ENCODE measurements at regions not wholly inside any gene's neighbourhood (a gene's known extent, or its start where the extent isn't known, plus 50 kb on each side); places are given as distances from the start of the nearest gene placed in this dataset.
"Not testable (repeated sequence)": the region's sequence is repeated elsewhere in the genome, so short reads cannot be mapped to it uniquely, and the experiment has no call there.

DNA sequence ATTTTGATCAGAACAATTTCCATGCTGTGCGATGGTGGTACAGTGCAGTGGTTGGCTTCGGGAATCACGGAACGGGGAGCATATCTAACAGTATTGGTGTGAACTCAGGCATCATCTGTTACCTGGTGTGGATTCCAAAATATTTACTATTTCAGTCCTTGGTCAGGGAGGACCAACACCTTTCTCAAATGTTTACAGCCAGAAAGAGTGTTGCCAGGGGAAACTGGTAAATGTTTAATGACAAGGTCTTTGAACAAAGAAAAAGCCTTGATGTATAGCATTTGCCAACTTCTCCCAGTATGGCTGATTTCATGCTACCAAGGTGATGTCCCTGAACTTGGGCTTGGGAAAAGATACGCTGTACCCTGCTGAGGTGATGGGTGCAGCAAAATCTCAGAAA is 145.6 kb upstream of the POC5 start:
- no peaks in the 10 kb centered on the region for H4K20me1 ChIP-seq (ENCODE audit: insufficient read depth, low read depth, low read length)
- no peak overlapping the region for H2AFZ ChIP-seq (ENCODE audit: low read length)
- no peaks in the 10 kb centered on the region for H3K9me2 ChIP-seq (replicated peaks; ENCODE audit: insufficient read depth, low read length)

DNA sequence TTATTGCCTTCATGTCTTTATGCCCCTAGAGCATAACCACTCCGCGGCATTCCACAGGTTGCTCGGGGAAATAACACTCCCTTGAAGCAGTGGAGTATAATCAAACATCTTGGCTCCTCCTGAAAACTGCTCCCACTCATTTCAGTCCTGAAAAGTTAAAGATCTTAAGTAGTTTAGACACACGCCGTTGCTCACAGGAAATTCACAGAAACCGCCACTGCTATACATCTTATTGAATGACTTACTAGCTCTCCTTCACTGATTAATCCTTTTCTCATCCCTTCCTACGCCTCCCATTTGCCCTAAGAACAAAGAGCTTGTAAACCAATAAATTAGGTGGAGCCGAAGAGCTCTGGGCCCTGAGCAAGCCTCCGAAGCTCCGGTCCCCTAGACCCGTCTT is 142.4 kb upstream of the POC5 start:
- DNase-seq; H3K9me2 ChIP-seq (replicated peaks; ENCODE audit: insufficient read depth, low read length); H3K4me1 ChIP-seq (ENCODE audit: low read length); H4K20me1 ChIP-seq (ENCODE audit: insufficient read depth, low read depth, low read length); H3K27ac ChIP-seq (ENCODE audit: low read length); H3K4me3 ChIP-seq (ENCODE audit: low read length); H3K79me2 ChIP-seq (ENCODE audit: low read length); H3K4me2 ChIP-seq (ENCODE audit: low read depth, low read length, poor library complexity, severe bottlenecking); H3K9me3 ChIP-seq (ENCODE audit: low read length); H3K27me3 ChIP-seq (ENCODE audit: low read length); H3K36me3 ChIP-seq (ENCODE audit: insufficient read depth, low read length); H3K9ac ChIP-seq (ENCODE audit: low read length); H2AFZ ChIP-seq (ENCODE audit: low read length): not testable (repeated sequence)

More for the DNA sequence above, 145.6 kb upstream of the POC5 start:
- Histone ChIP-seq H3K27ac (ENCODE audit: low read length) (no peak overlapping the region), H3K27me3 (ENCODE audit: low read length) (no peaks in the 10 kb centered on the region), H3K9ac (ENCODE audit: low read length) (no peak overlapping the region), H3K4me2 (ENCODE audit: low read depth, low read length, poor library complexity, severe bottlenecking) (no peak overlapping the region), H3K9me3 (ENCODE audit: low read length) (no peaks in the 10 kb centered on the region), H3K36me3 (ENCODE audit: insufficient read depth, low read length) (no peaks in the 10 kb centered on the region), H3K4me1 (ENCODE audit: low read length) (no peaks in the 10 kb centered on the region), H3K79me2 (ENCODE audit: low read length) (no peaks in the 10 kb centered on the region), H3K4me3 (ENCODE audit: low read length) (no peak overlapping the region)
- no peak for DNase-seq

- Histone ChIP-seq H3K27me3 (ENCODE audit: low read length) (no peaks in the 10 kb centered on the region), H3K9me3 (ENCODE audit: low read length) (no peaks in the 10 kb centered on the region), H4K20me1 (ENCODE audit: insufficient read depth, low read depth, low read length) (no peaks in the 10 kb centered on the region), H3K79me2 (ENCODE audit: low read length) (no peaks in the 10 kb centered on the region), H3K4me1 (ENCODE audit: low read length) (no peaks in the 10 kb centered on the region), H3K36me3 (ENCODE audit: insufficient read depth, low read length) (no peaks in the 10 kb centered on the region), H2AFZ (ENCODE audit: low read length) (no peak overlapping the region), H3K27ac (ENCODE audit: low read length) (no peak overlapping the region), H3K9ac (ENCODE audit: low read length) (no peak overlapping the region), H3K9me2 (replicated peaks; ENCODE audit: insufficient read depth, low read length) (no peaks in the 10 kb centered on the region), H3K4me2 (ENCODE audit: low read depth, low read length, poor library complexity, severe bottlenecking) (no peak overlapping the region), H3K4me3 (ENCODE audit: low read length) (no peak overlapping the region)
- DNase-seq = no peak
Measured at GRCh38 chr5:75856056-75856455, 138.8 kb upstream of the POC5 start.

GRCh38 chr5:75848077-75848476 is 130.8 kb upstream of the POC5 start:
- Histone ChIP-seq H3K79me2 (ENCODE audit: low read length) (no peaks in the 10 kb centered on the region), H3K4me1 (ENCODE audit: low read length) (peaks cover 9% of the 10 kb centered on the region), H3K9ac (ENCODE audit: low read length) (no peak overlapping the region), H4K20me1 (ENCODE audit: insufficient read depth, low read depth, low read length) (no peaks in the 10 kb centered on the region), H3K4me3 (ENCODE audit: low read length) (no peak overlapping the region), H3K9me3 (ENCODE audit: low read length) (no peaks in the 10 kb centered on the region), H3K9me2 (replicated peaks; ENCODE audit: insufficient read depth, low read length) (no peaks in the 10 kb centered on the region), H2AFZ (ENCODE audit: low read length) (no peak overlapping the region), H3K27ac (ENCODE audit: low read length) (no peak overlapping the region), H3K27me3 (ENCODE audit: low read length) (no peaks in the 10 kb centered on the region), H3K36me3 (ENCODE audit: insufficient read depth, low read length) (no peaks in the 10 kb centered on the region), H3K4me2 (ENCODE audit: low read depth, low read length, poor library complexity, severe bottlenecking) (no peak overlapping the region)
- DNase-seq = no peak

GRCh38 chr5:75847561-75848021 is 130.4 kb upstream of the POC5 start:
- H3K4me1 ChIP-seq (ENCODE audit: low read length) = peaks cover 9% of the 10 kb centered on the region
- H3K27me3 ChIP-seq (ENCODE audit: low read length) = no peaks in the 10 kb centered on the region
- peak; percentile 54 for DNase-seq
- H3K79me2 ChIP-seq (ENCODE audit: low read length) = no peaks in the 10 kb centered on the region
- H3K9ac ChIP-seq (ENCODE audit: low read length) = no peak overlapping the region
- no peaks in the 10 kb centered on the region for H3K9me2 ChIP-seq (replicated peaks; ENCODE audit: insufficient read depth, low read length)
- no peaks in the 10 kb centered on the region for H3K36me3 ChIP-seq (ENCODE audit: insufficient read depth, low read length)
- no peak overlapping the region for H2AFZ ChIP-seq (ENCODE audit: low read length)
- no peak overlapping the region for H3K4me2 ChIP-seq (ENCODE audit: low read depth, low read length, poor library complexity, severe bottlenecking)
- H3K27ac ChIP-seq (ENCODE audit: low read length) = no peak overlapping the region
- H3K9me3 ChIP-seq (ENCODE audit: low read length) = no peaks in the 10 kb centered on the region
- H4K20me1 ChIP-seq (ENCODE audit: insufficient read depth, low read depth, low read length) = no peaks in the 10 kb centered on the region
- H3K4me3 ChIP-seq (ENCODE audit: low read length) = no peak overlapping the region

DNA sequence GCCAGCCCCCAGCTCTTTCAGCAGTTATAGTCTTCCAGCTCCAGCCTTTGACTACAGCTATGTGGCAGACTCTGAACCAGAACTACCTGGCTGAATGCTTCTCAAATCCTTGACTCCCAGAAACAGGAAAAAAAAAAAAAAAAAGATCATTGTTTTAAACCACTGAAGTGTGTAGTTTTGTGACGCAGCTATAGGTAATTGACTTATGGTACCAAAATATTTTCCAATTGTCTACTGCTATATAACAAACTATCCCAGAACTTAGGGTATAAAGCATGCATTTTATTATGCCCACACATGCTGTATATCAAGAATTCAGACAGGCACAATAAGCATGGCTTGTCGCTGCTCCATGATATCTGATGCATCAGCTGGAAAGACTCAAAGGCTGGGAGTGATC is 127.1 kb upstream of the POC5 start:
- Histone ChIP-seq H3K4me1 (ENCODE audit: low read length) (peaks cover 9% of the 10 kb centered on the region), H3K4me2 (ENCODE audit: low read depth, low read length, poor library complexity, severe bottlenecking) (no peak overlapping the region), H3K27me3 (ENCODE audit: low read length) (no peaks in the 10 kb centered on the region), H4K20me1 (ENCODE audit: insufficient read depth, low read depth, low read length) (no peaks in the 10 kb centered on the region), H3K9ac (ENCODE audit: low read length) (no peak overlapping the region), H3K9me3 (ENCODE audit: low read length) (no peaks in the 10 kb centered on the region), H3K4me3 (ENCODE audit: low read length) (no peak overlapping the region), H3K79me2 (ENCODE audit: low read length) (no peaks in the 10 kb centered on the region), H3K36me3 (ENCODE audit: insufficient read depth, low read length) (no peaks in the 10 kb centered on the region), H3K27ac (ENCODE audit: low read length) (no peak overlapping the region), H3K9me2 (replicated peaks; ENCODE audit: insufficient read depth, low read length) (no peaks in the 10 kb centered on the region), H2AFZ (ENCODE audit: low read length) (no peak overlapping the region)
- DNase-seq = no peak

DNA sequence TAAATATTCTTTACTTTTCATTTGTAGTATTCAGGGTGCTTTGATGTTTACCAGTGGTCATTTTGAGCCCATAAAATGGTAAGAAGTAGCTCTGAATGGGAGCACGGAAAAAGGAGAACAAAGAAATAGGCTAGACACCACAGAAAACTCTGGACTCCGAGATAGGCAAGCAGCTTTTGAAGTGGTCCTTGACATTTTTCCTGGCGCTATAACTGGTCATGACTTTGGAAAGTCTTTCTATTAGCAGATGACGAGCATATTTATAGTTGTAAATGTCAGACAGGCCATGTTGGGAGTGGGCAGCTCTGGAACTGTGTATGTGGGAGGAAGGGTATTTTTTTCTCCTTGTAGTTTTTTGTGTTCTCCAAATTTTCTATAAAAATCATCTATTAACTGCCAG is 126.1 kb upstream of the POC5 start:
- no peaks in the 10 kb centered on the region for H3K36me3 ChIP-seq (ENCODE audit: insufficient read depth, low read length)
- H3K27ac ChIP-seq (ENCODE audit: low read length) = no peak overlapping the region
- H3K4me2 ChIP-seq (ENCODE audit: low read depth, low read length, poor library complexity, severe bottlenecking) = no peak overlapping the region
- no peak overlapping the region for H2AFZ ChIP-seq (ENCODE audit: low read length)
- no peaks in the 10 kb centered on the region for H3K9me2 ChIP-seq (replicated peaks; ENCODE audit: insufficient read depth, low read length)
- H3K79me2 ChIP-seq (ENCODE audit: low read length) = no peaks in the 10 kb centered on the region
- no peaks in the 10 kb centered on the region for H4K20me1 ChIP-seq (ENCODE audit: insufficient read depth, low read depth, low read length)
- no peaks in the 10 kb centered on the region for H3K9me3 ChIP-seq (ENCODE audit: low read length)
- H3K27me3 ChIP-seq (ENCODE audit: low read length) = no peaks in the 10 kb centered on the region
- DNase-seq = no peak
- H3K4me3 ChIP-seq (ENCODE audit: low read length) = no peak overlapping the region
- no peak overlapping the region for H3K9ac ChIP-seq (ENCODE audit: low read length)
- H3K4me1 ChIP-seq (ENCODE audit: low read length) = peaks cover 9% of the 10 kb centered on the region

DNA sequence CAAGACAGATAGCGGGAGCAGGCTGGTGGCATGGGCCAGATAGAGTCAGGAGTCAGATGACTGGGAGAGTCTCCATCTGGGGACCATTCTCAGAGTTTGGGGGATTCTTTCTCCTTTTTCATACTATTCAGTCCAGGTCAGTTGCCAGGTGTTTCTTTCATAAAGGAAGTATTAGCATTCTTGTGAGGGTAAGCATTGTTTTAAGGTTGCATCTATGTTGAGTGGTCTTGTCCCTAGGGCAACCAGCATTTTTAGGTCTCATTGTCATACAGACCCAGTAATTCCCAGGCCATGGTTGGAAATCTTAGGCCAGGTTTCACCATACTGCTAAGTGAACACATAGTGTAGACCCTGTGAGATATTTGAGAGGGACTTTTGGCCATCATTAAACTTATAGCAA is 122.3 kb upstream of the POC5 start:
- no peak overlapping the region for H3K27ac ChIP-seq (ENCODE audit: low read length)
- H3K79me2 ChIP-seq (ENCODE audit: low read length) = no peaks in the 10 kb centered on the region
- H3K4me2 ChIP-seq (ENCODE audit: low read depth, low read length, poor library complexity, severe bottlenecking) = no peak overlapping the region
- H3K4me3 ChIP-seq (ENCODE audit: low read length) = no peak overlapping the region
- no peaks in the 10 kb centered on the region for H3K36me3 ChIP-seq (ENCODE audit: insufficient read depth, low read length)
- H3K4me1 ChIP-seq (ENCODE audit: low read length) = no peaks in the 10 kb centered on the region
- no peaks in the 10 kb centered on the region for H3K9me2 ChIP-seq (replicated peaks; ENCODE audit: insufficient read depth, low read length)
- no peak overlapping the region for H3K9ac ChIP-seq (ENCODE audit: low read length)
- H3K9me3 ChIP-seq (ENCODE audit: low read length) = no peaks in the 10 kb centered on the region
- no peak overlapping the region for H2AFZ ChIP-seq (ENCODE audit: low read length)
- H3K27me3 ChIP-seq (ENCODE audit: low read length) = no peaks in the 10 kb centered on the region
- DNase-seq = no peak
- no peaks in the 10 kb centered on the region for H4K20me1 ChIP-seq (ENCODE audit: insufficient read depth, low read depth, low read length)

- no peaks in the 10 kb centered on the region for H3K27me3 ChIP-seq (ENCODE audit: low read length)
- no peak overlapping the region for H3K27ac ChIP-seq (ENCODE audit: low read length)
- no peaks in the 10 kb centered on the region for H3K9me3 ChIP-seq (ENCODE audit: low read length)
- no peaks in the 10 kb centered on the region for H4K20me1 ChIP-seq (ENCODE audit: insufficient read depth, low read depth, low read length)
- DNase-seq = no peak
- no peak overlapping the region for H3K9ac ChIP-seq (ENCODE audit: low read length)
- no peak overlapping the region for H3K4me2 ChIP-seq (ENCODE audit: low read depth, low read length, poor library complexity, severe bottlenecking)
- H3K4me1 ChIP-seq (ENCODE audit: low read length) = no peaks in the 10 kb centered on the region
- H3K79me2 ChIP-seq (ENCODE audit: low read length) = no peaks in the 10 kb centered on the region
- H3K36me3 ChIP-seq (ENCODE audit: insufficient read depth, low read length) = no peaks in the 10 kb centered on the region
- no peak overlapping the region for H3K4me3 ChIP-seq (ENCODE audit: low read length)
- H3K9me2 ChIP-seq (replicated peaks; ENCODE audit: insufficient read depth, low read length) = no peaks in the 10 kb centered on the region
- H2AFZ ChIP-seq (ENCODE audit: low read length) = no peak overlapping the region
Measured at GRCh38 chr5:75837258-75837841, 120.1 kb upstream of the POC5 start.
